Psoas muscle (tissue), 7 donors: ENCODE measurements at regions not wholly inside any gene's neighbourhood (a gene's known extent, or its start where the extent isn't known, plus 50 kb on each side); places are given as distances from the start of the nearest gene placed in this dataset.

Experiments
- ATAC-seq, 4 donors: fragments of 200-7000 bp; cut with Tn5 transposase; one replicate each; pipeline ENCODE4 v1.9.1; 2020; ENCODE audit warnings: moderate library complexity in 3 of 4, mild to moderate bottlenecking in 2 of 4
- DNase-seq, 2 donors: peaks; one replicate each; pipeline ENCODE4 v3.0.0-alpha.2; 2020
- H3K27ac ChIP-seq: fragments of 200-600 bp; one replicate; pipeline ENCODE4 v1.8.0; 2022
- H3K27me3 ChIP-seq, 3 donors: fragments of 200-600 bp in 1 of 3; one replicate each; pipeline versions ENCODE4 v1.6.1 to v1.8.0; 2013 to 2022; ENCODE audit warnings: low read length in 2 of 3, mild to moderate bottlenecking in 2 of 3, moderate library complexity in 1 of 3; ENCODE audit not compliant: insufficient read depth in 3 of 3
- H3K36me3 ChIP-seq, 2 donors: fragments of 200-600 bp in 1 of 2; one replicate each; pipeline versions ENCODE4 v1.6.1 to v1.8.0; 2013 to 2022; ENCODE audit warnings: low read depth in 1 of 2, mild to moderate bottlenecking in 1 of 2, moderate library complexity in 1 of 2; ENCODE audit not compliant: insufficient read depth in 1 of 2
- H3K4me1 ChIP-seq: fragments of 200-600 bp; one replicate; pipeline ENCODE4 v1.8.0; 2022
- H3K4me3 ChIP-seq: fragments of 200-600 bp; one replicate; pipeline ENCODE4 v1.8.0; 2022; ENCODE audit warnings: mild to moderate bottlenecking
- H3K9me3 ChIP-seq: fragments of 200-600 bp; one replicate; pipeline ENCODE4 v1.8.0; 2022
- CTCF ChIP-seq: fragments of 200-600 bp; IDR thresholded peaks from one replicate; pipeline ENCODE4 v1.8.0; 2022; ENCODE audit warnings: antibody characterized with exemption
- WGBS, 3 donors: extraction: QIAGEN DNeasy Blood & Tissue Kit; methylation state at CpG; one replicate each; pipeline versions ENCODE4 v1.1.6 to v1.1.7; 2013; 5-methylcytosine and 5-hydroxymethylcytosine counted together
- intact Hi-C, 2 donors: fragments of 100-400 bp; cut with DNase I; formaldehyde crosslinking; loops; one replicate each; pipeline versions ENCODE4 v1.11.0 to v1.14.2; 2022
- donor health status: healthy with polysubstance abuse.
- donor health status: DM: no; HTN: no; CAD: no; lungs with moderate emphysema.
- donor health status: Bipolar disorder and iron deficiency.
- donor health status: healthy.
- donor health status: DM: yes; HTN: yes; CAD: no.
- donor health status: DM: no; HTN: no; CAD: no.
- donor health status: DM: yes; HTN: yes; CAD: no.

DNA sequence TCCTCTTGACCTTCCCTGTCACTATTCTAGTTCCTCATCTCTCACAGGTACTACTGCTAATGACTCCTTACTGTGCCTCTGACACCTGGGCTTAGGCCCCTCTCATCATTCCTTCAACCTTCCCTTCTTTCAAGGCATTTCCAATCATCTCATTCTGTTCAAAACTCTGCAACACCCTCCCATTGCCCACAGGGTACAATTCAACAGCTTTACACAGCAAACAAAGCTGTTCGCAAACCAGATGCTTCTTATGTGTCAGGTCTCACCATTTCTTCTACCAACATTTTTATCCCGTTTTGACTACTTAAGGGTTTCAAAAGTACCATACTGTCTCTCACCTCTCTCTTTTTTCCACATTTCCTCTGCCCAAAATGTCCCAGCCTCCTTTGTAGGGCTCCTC, 84.4 kb upstream of the ID4 start:
- Histone ChIP-seq H3K4me3 (no peak overlapping the region), H3K27ac (no peak overlapping the region), H3K9me3 (no peaks in the 10 kb centered on the region), H3K36me3 (no peaks in the 10 kb centered on the region), H3K27me3 (peaks cover 0 to 3% (median 0%) of the 10 kb centered on the region in 3 donors), H3K4me1 (no peaks in the 10 kb centered on the region)
- WGBS, 3 donors, result 76 to 79% (median 77%) methylated on average over 2 of the region's 2 CpGs
- no peak for TF ChIP-seq CTCF
- no peak for ATAC-seq
- intact Hi-C loops, result no loop called here
- DNase-seq, result no peak

- H3K27ac ChIP-seq, result no peak overlapping the region
- peaks cover 0 to 3% (median 0%) of the 10 kb centered on the region in 3 donors for H3K27me3 ChIP-seq
- ATAC-seq, result no peak
- no peak for TF ChIP-seq CTCF
- no peaks in the 10 kb centered on the region for H3K9me3 ChIP-seq
- H3K4me3 ChIP-seq, result no peak overlapping the region
- intact Hi-C loops, result no loop called here
- WGBS, 3 donors, result 24 to 32% (median 27%) methylated on average over 5 of the region's 5 CpGs
- no peaks in the 10 kb centered on the region for H3K36me3 ChIP-seq
- no peak for DNase-seq
- no peaks in the 10 kb centered on the region for H3K4me1 ChIP-seq
Measured at GRCh38 chr6:19753826-19754225, 83.3 kb upstream of the ID4 start.

GRCh38 chr6:19754686-19755085, 82.5 kb upstream of the ID4 start:
- Histone ChIP-seq H3K4me3 (no peak overlapping the region), H3K27me3 (peaks cover 0 to 3% (median 0%) of the 10 kb centered on the region in 3 donors), H3K27ac (no peak overlapping the region), H3K4me1 (no peaks in the 10 kb centered on the region), H3K36me3 (no peaks in the 10 kb centered on the region), H3K9me3 (no peaks in the 10 kb centered on the region)
- WGBS, 3 donors, result 87 to 92% (median 88%) methylated on average over 2 of the region's 2 CpGs
- ATAC-seq (no peak), DNase-seq (no peak)
- intact Hi-C loops, result no loop called here
- TF ChIP-seq CTCF, result no peak

GRCh38 chr6:19755181-19755580, 82.0 kb upstream of the ID4 start:
- peaks cover 0 to 3% (median 0%) of the 10 kb centered on the region in 3 donors for H3K27me3 ChIP-seq
- no peaks in the 10 kb centered on the region for H3K9me3 ChIP-seq
- H3K36me3 ChIP-seq, result no peaks in the 10 kb centered on the region
- no peaks in the 10 kb centered on the region for H3K4me1 ChIP-seq
- intact Hi-C loops, result no loop called here
- DNase-seq, result no peak
- H3K27ac ChIP-seq, result no peak overlapping the region
- no peak for ATAC-seq
- no peak for TF ChIP-seq CTCF
- WGBS, 3 donors, result 35 to 86% (median 72%) methylated on average over 1 of the region's 1 CpG
- no peak overlapping the region for H3K4me3 ChIP-seq

GRCh38 chr6:19757036-19757435, 80.1 kb upstream of the ID4 start:
- 57 to 67% (median 62%) methylated on average over 2 of the region's 2 CpGs for WGBS, 3 donors
- no peak overlapping the region for H3K27ac ChIP-seq
- ATAC-seq, result no peak
- no peak overlapping the region for H3K4me3 ChIP-seq
- DNase-seq, result no peak
- peaks cover 0 to 3% (median 0%) of the 10 kb centered on the region in 3 donors for H3K27me3 ChIP-seq
- no peaks in the 10 kb centered on the region for H3K4me1 ChIP-seq
- H3K36me3 ChIP-seq, result no peaks in the 10 kb centered on the region
- H3K9me3 ChIP-seq, result no peaks in the 10 kb centered on the region
- no peak for TF ChIP-seq CTCF
- intact Hi-C loops, result no loop called here
